ENCODE measurements at regions not wholly inside any gene's neighbourhood (a gene's known extent, or its start where the extent isn't known, plus 50 kb on each side); places are given as distances from the start of the nearest gene placed in this dataset.

DNA sequence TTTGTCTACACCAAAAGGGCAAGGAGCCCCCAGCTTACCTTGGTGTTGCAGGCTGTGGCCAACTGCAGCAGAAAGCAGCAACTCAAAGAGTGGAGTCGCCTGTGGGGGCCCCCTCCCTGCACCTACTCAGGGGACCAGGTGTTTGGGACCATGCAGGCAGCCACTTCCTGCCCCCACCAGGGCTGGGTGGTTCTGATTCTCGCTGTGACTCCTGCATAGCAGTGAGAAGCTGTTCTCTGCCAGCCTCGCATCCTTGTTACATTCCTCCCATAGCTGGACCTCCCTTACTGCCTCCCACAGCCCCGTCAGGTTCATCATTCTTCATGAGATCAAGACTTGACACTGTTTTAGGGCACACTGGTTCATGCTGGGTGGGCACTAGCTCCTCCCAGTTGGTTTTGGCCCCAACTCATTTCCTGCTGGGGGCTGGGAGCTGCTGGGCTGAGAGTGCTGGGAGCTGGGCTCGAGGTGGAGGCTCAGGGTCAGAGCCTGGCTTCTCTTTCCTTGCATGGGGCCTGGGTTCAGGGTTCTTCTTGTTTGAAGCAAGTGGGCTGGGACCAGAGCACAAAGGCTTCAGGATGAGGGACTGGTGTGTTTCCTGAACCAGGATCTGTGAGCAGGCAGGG is 146.9 kb upstream of the C1orf174 start:
- H3K4me1 Mint-ChIP-seq (ENCODE audit: low read depth, unreplicated experiment) = no peaks in the 10 kb centered on the region
- TF ChIP-seq, protein P1, sequence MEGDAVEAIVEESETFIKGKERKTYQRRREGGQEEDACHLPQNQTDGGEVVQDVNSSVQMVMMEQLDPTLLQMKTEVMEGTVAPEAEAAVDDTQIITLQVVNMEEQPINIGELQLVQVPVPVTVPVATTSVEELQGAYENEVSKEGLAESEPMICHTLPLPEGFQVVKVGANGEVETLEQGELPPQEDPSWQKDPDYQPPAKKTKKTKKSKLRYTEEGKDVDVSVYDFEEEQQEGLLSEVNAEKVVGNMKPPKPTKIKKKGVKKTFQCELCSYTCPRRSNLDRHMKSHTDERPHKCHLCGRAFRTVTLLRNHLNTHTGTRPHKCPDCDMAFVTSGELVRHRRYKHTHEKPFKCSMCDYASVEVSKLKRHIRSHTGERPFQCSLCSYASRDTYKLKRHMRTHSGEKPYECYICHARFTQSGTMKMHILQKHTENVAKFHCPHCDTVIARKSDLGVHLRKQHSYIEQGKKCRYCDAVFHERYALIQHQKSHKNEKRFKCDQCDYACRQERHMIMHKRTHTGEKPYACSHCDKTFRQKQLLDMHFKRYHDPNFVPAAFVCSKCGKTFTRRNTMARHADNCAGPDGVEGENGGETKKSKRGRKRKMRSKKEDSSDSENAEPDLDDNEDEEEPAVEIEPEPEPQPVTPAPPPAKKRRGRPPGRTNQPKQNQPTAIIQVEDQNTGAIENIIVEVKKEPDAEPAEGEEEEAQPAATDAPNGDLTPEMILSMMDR (IDR thresholded peaks at IDR 0.05; ENCODE audit: unreplicated experiment) = no peak
- H3K4me3 Mint-ChIP-seq (ENCODE audit: low read depth, unreplicated experiment) = no peak overlapping the region
- H3K27ac Mint-ChIP-seq (ENCODE audit: unreplicated experiment) = no peak overlapping the region
- H3K36me3 Mint-ChIP-seq (ENCODE audit: insufficient read depth, unreplicated experiment) = no peaks in the 10 kb centered on the region
- no peaks in the 10 kb centered on the region for H3K9me3 Mint-ChIP-seq (ENCODE audit: low read depth, unreplicated experiment)
- DNase-seq = no peak
- no TSS peak for BruUV-seq (replicated peaks)
- intact Hi-C loops (cut with micrococcal nuclease; ENCODE audit: unreplicated experiment) = no loop called here
- CTCF ChIA-PET = interaction anchor here (1.1 kb wide), 1 partner anchor 11 kb away, joined by 3 read pairs; no protein-coding TSS in a partner anchor
- peaks cover 56% of the 10 kb centered on the region for H3K27me3 Mint-ChIP-seq (ENCODE audit: unreplicated experiment)

DNA sequence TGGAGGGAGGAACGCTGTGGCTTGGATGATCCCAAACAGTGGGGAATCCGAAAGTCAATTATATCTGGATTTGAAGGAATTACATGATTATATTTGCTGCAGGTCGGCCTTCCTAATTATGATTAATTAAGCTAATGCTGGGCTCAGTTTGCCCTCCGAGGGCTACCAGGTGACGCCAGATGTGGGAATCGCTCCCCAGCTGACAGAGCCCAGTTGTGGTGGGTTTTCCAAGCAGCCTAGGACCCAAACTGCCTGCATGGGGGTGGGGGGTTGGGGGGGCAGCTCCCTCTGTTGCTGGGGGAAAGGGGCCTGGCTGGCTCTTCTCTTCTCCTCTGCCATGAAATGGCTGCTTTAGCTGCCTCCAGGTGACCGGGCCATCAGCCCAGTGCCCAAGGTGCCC is 147.6 kb upstream of the C1orf174 start:
- intact Hi-C loops (cut with micrococcal nuclease; ENCODE audit: unreplicated experiment) = no loop called here
- BruUV-seq (replicated peaks) = no TSS peak

DNA sequence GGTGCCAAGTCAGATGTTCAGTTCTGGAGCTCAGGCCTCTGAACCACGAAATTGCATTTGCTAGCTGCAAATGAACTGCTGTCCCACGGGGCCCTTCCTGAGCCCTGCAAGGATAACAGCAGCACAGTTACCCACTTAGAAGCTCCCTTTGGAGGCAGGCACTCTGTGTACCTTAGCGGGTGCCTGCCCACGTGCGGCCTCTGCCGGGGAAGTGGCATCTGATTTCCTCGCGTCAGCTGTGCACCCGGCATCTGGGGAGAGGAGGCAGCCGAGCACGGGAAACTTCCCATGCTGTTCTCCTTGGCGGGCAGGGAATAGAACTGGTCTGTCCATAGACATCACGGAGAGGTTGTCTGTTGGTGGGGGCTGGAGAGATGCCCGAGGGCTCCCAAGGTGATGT is 148.0 kb upstream of the C1orf174 start:
- BruUV-seq (replicated peaks) = no TSS peak
- H3K36me3 Mint-ChIP-seq (ENCODE audit: insufficient read depth, unreplicated experiment) = no peaks in the 10 kb centered on the region
- CTCF ChIA-PET = interaction anchor here (1.1 kb wide), 1 partner anchor 10 kb away, joined by 3 read pairs; no protein-coding TSS in a partner anchor

More for the DNA sequence above, 147.6 kb upstream of the C1orf174 start:
- no peaks in the 10 kb centered on the region for H3K9me3 Mint-ChIP-seq (ENCODE audit: low read depth, unreplicated experiment)
- peaks cover 56% of the 10 kb centered on the region for H3K27me3 Mint-ChIP-seq (ENCODE audit: unreplicated experiment)
- DNase-seq = no peak
- TF ChIP-seq, protein P1 (IDR thresholded peaks at IDR 0.05; ENCODE audit: unreplicated experiment) = no peak
- H3K4me1 Mint-ChIP-seq (ENCODE audit: low read depth, unreplicated experiment) = no peaks in the 10 kb centered on the region
- CTCF ChIA-PET = interaction anchor here (1.1 kb wide), 1 partner anchor 10 kb away, joined by 3 read pairs; no protein-coding TSS in a partner anchor
- H3K4me3 Mint-ChIP-seq (ENCODE audit: low read depth, unreplicated experiment) = no peak overlapping the region
- H3K27ac Mint-ChIP-seq (ENCODE audit: unreplicated experiment) = no peak overlapping the region
- no peaks in the 10 kb centered on the region for H3K36me3 Mint-ChIP-seq (ENCODE audit: insufficient read depth, unreplicated experiment)

DNA sequence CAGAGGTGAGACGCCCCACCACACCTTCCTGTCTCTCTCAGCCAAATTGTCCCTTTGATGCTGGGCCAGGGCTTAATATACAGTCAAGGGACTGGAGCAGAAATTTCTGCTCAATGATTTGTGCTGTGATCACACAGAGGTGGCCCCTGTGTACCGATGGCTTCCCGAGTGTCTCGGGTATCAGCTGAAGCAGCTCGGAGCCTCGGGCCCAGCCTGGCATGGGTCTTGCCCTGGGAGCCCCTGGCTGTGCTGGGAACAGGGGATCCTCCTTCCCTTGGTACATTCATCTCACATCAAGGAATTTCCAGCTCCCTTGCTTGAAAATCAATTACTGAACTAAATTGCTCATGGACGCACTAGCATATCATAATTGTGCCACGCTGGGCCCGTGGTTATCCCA is 148.8 kb upstream of the C1orf174 start:
- H3K4me3 Mint-ChIP-seq (ENCODE audit: low read depth, unreplicated experiment) = no peak overlapping the region
- DNase-seq = no peak
- peaks cover 44% of the 10 kb centered on the region for H3K27me3 Mint-ChIP-seq (ENCODE audit: unreplicated experiment)
- intact Hi-C loops (cut with micrococcal nuclease; ENCODE audit: unreplicated experiment) = no loop called here
- no peaks in the 10 kb centered on the region for H3K9me3 Mint-ChIP-seq (ENCODE audit: low read depth, unreplicated experiment)
- H3K27ac Mint-ChIP-seq (ENCODE audit: unreplicated experiment) = no peak overlapping the region
- no peaks in the 10 kb centered on the region for H3K36me3 Mint-ChIP-seq (ENCODE audit: insufficient read depth, unreplicated experiment)
- CTCF ChIA-PET = no interaction called here
- no TSS peak for BruUV-seq (replicated peaks)
- H3K4me1 Mint-ChIP-seq (ENCODE audit: low read depth, unreplicated experiment) = no peaks in the 10 kb centered on the region
- TF ChIP-seq, protein P1 (IDR thresholded peaks at IDR 0.05; ENCODE audit: unreplicated experiment) = no peak

More for the DNA sequence above, 148.0 kb upstream of the C1orf174 start:
- TF ChIP-seq, protein P1 (IDR thresholded peaks at IDR 0.05; ENCODE audit: unreplicated experiment) = no peak
- Mint-ChIP-seq H3K9me3 (ENCODE audit: low read depth, unreplicated experiment) (no peaks in the 10 kb centered on the region), H3K4me1 (ENCODE audit: low read depth, unreplicated experiment) (no peaks in the 10 kb centered on the region), H3K27me3 (ENCODE audit: unreplicated experiment) (peaks cover 52% of the 10 kb centered on the region), H3K4me3 (ENCODE audit: low read depth, unreplicated experiment) (no peak overlapping the region), H3K27ac (ENCODE audit: unreplicated experiment) (no peak overlapping the region)
- intact Hi-C loops (cut with micrococcal nuclease; ENCODE audit: unreplicated experiment) = no loop called here
- DNase-seq = no peak
